HG03469 (cell line): ENCODE measurements at regions not wholly inside any gene's neighbourhood (a gene's known extent, or its start where the extent isn't known, plus 50 kb on each side); places are given as distances from the start of the nearest gene placed in this dataset.
A peak's percentile ranks its signal among the peaks of the same experiment; 100 is the strongest.

ENCODE experiments used
- ATAC-seq: cut with Tn5 transposase; IDR thresholded peaks from one replicate; pipeline ENCODE4 v1.9.1; 2021; ENCODE audit warnings: mild to moderate bottlenecking, moderate library complexity, moderate number of reproducible peaks; ENCODE audit not compliant: unreplicated experiment

DNA sequence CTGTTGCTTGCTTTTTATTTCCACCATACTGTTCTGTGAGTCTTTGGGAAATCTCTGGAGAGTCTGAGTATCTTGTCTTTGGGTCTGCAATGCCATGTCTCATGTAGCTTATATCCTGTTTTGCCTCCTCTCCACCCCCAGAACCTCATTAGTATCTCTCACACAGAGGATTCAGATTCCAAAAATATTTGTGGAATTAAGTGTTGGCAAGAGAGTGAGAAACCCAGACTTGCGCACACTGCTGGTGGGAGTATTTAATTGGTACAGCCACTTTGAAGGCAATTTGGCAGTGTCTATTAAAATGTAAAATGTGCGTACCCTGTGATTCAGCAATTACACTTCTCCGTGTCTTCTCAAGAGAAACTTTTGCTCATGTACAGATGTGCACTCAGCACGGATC, 68.6 kb downstream of the ZNF621 start:
- no peak for ATAC-seq

GRCh38 chr3:40597441-40597840, 72.7 kb downstream of the ZNF621 start:
- ATAC-seq, result no peak

DNA sequence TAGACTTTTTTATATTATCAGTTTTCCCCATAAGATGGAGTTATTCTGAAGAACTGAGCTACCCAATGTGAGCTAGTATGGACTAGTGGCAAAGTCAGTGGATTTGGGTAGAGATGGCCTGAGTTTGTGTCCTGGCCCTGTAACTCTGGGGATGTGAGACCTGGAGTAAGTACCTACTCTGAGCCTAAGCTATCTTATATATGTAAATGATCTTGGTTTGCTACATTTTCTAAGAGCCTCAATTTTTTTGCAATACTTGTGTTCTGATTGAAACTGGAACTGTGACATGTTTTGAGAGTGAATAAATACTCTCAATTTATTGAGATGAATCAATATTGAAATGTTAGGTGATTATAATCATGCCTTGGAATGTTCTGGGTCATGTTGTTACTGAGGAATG, 73.6 kb downstream of the ZNF621 start:
- ATAC-seq, result no peak

- ATAC-seq, result no peak
Observed at GRCh38 chr3:40598962-40599361, 74.2 kb downstream of the ZNF621 start.

GRCh38 chr3:40602778-40603385, 78.1 kb downstream of the ZNF621 start:
- no peak for ATAC-seq

GRCh38 chr3:40605960-40606359, 81.2 kb downstream of the ZNF621 start:
- ATAC-seq, result no peak

DNA sequence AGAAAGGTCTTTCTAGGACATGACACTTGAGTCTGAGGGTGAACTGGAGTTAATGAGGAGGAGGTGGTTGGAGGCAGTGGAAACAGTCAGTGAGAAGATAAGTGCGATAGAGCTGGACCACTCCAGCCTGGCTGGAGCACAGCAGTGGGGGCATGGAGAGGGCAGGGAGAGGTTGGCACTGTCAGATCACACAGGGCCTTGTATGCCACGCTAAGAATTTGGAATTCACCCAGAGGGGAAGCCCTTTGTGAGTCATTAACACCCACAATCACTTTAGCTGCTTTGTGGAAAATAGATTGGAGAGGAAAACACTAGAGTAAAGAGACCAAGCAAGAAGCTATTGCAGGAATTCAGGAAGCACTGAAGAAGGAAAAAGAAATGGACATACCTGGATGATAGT, 83.3 kb downstream of the ZNF621 start:
- no peak for ATAC-seq

GRCh38 chr3:40613306-40613705, 88.5 kb downstream of the ZNF621 start:
- no peak for ATAC-seq

GRCh38 chr3:40615110-40615915, 90.6 kb downstream of the ZNF621 start:
- ATAC-seq, result no peak

DNA sequence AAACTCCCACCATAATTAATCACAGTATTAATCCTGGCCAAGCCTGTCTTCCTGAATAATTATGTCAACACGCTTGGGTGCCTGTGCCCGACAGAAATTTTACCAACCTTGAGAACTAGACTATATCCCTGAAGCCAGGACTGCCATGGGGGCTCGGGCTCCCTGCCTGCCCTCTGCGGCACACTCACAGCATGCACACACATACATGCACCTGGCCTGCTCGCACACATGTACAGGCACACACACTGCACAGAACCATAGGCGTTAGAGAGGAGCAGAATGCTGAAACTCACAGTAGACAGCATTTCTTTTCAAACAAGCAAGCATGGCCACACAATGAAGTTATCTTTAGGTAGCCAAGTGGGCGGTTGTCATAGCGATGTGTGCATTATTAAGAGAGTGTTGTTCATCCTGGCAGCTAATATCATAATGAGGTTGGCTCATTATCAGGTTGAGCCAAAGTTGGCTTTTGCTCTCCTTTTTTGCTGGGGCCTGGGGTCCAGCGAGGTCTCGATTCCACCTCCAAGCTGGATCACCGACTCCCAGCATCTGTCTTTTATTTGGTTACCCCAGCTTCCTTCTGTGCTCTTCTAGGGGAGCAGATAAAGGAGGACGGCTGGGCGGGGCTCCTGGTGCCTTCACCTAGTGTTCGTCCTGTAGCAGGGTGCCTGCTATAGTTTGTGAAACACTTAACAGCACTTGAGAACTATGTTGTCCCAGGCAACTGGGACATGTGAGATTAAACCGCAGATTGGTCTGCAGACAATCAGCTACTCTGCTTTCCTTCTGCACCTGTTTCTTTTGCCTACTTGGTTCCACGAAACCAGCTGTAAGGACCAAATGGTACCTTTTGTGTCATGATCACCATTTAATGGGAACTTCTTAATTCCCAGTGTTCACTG, 91.4 kb downstream of the ZNF621 start:
- no peak for ATAC-seq

- ATAC-seq, result no peak
Observed at GRCh38 chr3:40617084-40617483, 92.3 kb downstream of the ZNF621 start.

DNA sequence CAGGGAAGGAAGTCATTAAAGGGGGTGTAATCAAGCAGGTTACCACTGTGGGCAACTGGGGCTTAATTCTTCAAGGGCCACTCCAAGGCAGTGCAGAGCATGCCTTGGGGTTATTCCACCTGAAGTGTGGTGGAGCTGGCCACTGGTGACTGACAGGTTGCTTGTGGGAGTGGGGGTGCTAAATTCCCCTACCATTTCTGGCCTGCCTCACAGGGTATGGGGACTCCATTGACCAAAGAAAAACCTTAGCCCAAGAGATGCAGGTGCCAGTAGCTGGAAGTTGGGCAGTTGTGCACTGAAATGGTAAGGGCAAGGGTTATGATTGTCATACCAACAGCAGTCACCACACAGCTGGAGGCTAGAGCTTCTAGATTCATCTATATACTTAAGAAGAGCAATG, 93.4 kb downstream of the ZNF621 start:
- ATAC-seq, result no peak

GRCh38 chr3:40620151-40620550, 95.4 kb downstream of the ZNF621 start:
- no peak for ATAC-seq

GRCh38 chr3:40621252-40621651, 96.5 kb downstream of the ZNF621 start:
- ATAC-seq, result no peak

DNA sequence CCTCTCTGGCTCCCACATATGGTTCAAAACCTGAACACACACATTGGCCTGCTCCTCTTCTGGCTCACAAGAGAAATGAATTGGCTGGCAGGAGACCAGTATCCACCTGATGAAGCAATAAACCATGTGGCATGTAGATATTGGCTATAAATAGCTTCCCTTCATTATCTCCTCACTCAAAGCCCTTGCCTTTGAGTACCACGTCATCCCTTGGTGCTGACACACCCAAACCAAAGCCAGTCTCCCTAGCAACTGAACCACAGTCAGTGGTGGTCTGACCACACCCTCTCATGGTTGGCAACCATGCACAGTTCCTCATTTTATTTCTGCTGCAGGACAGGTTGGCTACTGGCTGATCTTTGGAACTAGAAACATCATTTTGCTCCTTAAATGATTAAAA, 98.8 kb downstream of the ZNF621 start:
- ATAC-seq, result peak; percentile 99

- no peak for ATAC-seq
Observed at GRCh38 chr3:40624189-40624769, 99.5 kb downstream of the ZNF621 start.

DNA sequence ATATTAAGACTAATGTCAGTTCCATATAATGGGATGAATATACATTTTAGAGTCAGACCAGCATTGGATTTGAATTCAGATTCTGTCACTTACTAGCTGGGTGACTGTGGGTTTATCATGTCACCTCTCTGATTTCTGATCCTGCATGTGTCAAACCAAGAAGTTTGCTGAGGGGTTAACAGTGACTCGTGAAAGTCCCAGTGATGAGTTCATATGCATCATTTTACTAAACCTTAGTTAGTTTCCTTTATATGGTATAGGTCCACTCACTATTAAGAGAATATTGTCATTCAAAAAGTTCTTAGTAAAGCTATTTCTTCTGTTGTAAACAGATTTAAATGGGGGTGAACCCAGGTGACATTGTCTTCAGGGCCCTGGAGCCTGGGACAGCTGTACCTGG, 102.3 kb downstream of the ZNF621 start:
- no peak for ATAC-seq

DNA sequence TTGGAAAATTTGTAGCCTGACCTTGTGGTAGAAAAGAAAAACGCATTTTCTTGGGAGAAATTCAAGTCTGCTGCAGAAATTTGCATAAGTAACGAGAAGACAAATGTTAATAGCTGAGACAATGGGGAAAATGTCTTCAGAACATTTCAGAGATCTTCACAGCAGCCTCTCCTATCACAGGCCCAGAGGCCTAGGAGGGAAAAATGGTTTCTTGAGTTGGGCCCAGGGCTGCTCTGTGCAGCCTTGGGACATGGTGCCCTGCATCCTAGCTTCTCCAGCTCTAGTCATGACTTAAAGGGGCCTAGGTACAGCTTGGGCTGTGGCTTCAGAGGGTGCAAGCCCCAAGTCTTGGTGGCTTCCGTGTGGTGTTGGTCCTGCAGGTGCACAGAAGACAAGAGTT, 104.2 kb downstream of the ZNF621 start:
- no peak for ATAC-seq

DNA sequence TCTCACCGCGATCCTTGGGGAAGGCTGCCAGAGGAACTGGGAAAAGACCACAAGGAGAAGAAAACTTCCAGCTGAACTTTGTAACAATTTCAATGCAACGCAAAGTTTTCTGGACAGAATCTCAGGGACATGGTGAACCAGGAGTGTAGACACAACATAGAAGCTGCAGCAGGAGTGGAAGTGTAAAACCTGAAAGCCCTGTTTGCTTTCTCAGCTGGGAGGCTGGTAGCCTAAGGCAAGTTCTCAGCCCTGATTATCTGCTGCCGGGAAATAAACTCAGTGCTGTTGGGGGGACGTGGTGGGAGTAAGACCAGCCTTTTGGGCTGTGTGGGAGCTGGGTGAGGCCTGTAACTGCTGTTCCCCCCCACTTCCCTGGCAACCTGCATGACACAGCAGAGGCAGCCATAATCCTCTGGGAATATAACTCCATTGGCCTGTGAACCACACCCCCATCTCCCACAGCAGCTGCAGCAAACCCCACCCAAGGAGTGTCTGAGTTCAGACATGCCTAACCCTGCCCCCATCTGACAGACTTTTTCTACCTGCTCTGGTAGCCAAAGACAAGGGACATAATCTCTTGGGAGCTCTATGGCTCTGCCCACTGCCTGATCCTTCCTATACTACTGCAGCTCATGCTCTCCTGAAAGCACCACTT, 106.7 kb downstream of the ZNF621 start:
- ATAC-seq, result no peak

DNA sequence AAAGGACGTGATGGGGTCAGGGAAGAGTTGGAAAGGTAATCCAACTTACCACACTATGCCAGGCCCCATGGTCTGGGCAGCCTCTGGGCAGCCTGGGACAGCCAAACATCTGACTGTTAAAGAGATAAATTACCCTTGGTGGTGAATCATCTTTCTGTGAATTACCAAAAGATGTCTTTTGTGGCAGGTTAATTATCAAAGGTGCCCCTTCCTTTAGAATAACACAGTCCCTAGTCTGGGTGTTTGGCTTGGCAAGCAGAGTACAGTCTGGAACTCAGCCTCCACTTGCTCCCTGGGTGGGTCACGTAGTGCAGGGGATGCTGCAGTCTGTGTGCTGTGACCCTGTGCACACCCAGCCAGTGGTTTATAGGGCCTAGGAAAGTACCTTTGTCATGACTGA, 113.1 kb downstream of the ZNF621 start:
- no peak for ATAC-seq

DNA sequence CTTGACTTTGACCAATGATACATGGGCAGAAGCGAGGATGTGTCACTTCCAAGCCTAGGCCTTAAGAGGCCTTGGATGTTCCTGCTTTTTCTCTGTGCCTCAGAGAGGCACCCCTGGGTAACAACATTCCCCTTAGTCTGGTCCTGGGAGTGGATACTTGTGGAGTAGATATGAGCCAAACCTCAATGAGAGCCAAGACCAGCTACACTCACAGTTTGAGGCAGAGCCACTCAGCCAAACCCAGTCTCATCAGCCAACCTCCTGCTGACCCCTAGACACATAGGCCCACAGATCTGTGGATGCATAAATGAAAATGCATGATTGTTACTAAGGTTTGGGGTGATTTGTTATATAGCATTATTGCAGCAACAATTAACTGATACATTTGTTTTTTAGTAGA, 114.2 kb downstream of the ZNF621 start:
- no peak for ATAC-seq
